ENCODE measurements at regions not wholly inside any gene's neighbourhood (a gene's known extent, or its start where the extent isn't known, plus 50 kb on each side); places are given as distances from the start of the nearest gene placed in this dataset.

DNA sequence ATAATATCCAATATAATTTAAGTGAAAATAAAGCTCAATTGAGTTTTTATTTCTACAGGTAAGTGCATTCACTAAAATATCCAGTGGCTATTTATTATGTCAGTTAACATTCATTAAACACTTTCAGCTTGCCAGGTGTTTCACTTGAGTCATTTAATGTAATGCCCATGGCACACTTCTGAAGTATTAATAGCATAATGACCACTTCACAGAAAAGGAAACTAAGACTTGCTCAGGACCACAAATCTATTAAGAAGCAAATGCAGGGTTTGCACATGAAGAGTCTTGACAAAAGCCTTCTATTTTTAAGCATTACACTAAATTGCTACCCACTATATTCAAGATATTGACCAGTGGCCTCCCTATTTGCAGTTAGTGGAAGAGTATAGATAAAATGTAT lies 612.7 kb downstream of the KCTD8 start:
- ATAC-seq (peak; percentile 65), FAIRE-seq (no peak), DNase-seq (ENCODE audit: low read depth, low spot score) (no peak)
- H3K27ac ChIP-seq (ENCODE audit: control insufficient read depth, insufficient read depth), result no peak overlapping the region
- SMC1A ChIA-PET (ENCODE audit: uncharacterized antibody, unreplicated experiment), result no interaction called here
- in situ Hi-C loops (cut with MboI), result no loop called here
- no peak overlapping the region for H3K4me2 ChIP-seq (ENCODE audit: control insufficient read depth, insufficient read depth)
- POLR2A ChIA-PET, result no interaction called here
- RAD21 ChIA-PET (ENCODE audit: unreplicated experiment), result no interaction called here
- H3K79me2 ChIP-seq (ENCODE audit: control insufficient read depth, insufficient read depth, low read length), result no peaks in the 10 kb centered on the region
- no peak overlapping the region for H3K4me3 ChIP-seq
- no peaks in the 10 kb centered on the region for H4K20me1 ChIP-seq (ENCODE audit: control insufficient read depth, insufficient read depth)
- TF ChIP-seq, protein P1, sequence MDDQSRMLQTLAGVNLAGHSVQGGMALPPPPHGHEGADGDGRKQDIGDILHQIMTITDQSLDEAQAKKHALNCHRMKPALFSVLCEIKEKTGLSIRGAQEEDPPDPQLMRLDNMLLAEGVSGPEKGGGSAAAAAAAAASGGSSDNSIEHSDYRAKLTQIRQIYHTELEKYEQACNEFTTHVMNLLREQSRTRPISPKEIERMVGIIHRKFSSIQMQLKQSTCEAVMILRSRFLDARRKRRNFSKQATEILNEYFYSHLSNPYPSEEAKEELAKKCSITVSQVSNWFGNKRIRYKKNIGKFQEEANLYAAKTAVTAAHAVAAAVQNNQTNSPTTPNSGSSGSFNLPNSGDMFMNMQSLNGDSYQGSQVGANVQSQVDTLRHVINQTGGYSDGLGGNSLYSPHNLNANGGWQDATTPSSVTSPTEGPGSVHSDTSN (IDR thresholded peaks at IDR 0.05; ENCODE audit: insufficient replicate concordance, low read depth, low read length), result no peak
- TF ChIP-seq MEF2B (IDR thresholded peaks at IDR 0.05; ENCODE audit: partially characterized antibody, poor library complexity, severe bottlenecking) (peak; percentile 35), TCF7 (IDR thresholded peaks at IDR 0.05; ENCODE audit: borderline replicate concordance) (0 out of 2 replicates have a peak, but pooled peaks have one; percentile 30), RUNX3 (IDR thresholded peaks at IDR 0.05; ENCODE audit: low read length) (peak; percentile 30; the same call in 1 of the 2 replicates), MYC (IDR thresholded peaks at IDR 0.05; ENCODE audit: insufficient read depth, insufficient read length, insufficient replicate concordance, low read length, severe bottlenecking) (no peak), EZH2 (IDR thresholded peaks at IDR 0.05; ENCODE audit: borderline replicate concordance, control insufficient read depth, low read depth, low read length) (no peak), BHLHE40 (IDR thresholded peaks at IDR 0.05; ENCODE audit: borderline replicate concordance in 1 of 2, low read depth in 2 of 2, low read length in 1 of 2) (peak in 1 of 2 experiments; percentile 29; a peak in 1 of 4 replicates), ZNF384 (IDR thresholded peaks at IDR 0.05; ENCODE audit: borderline replicate concordance, low read depth, low read length) (no peak), NBN (IDR thresholded peaks at IDR 0.05) (no peak), ZBED1 (IDR thresholded peaks at IDR 0.05; ENCODE audit: borderline replicate concordance) (no peak)
- TF ChIP-seq, protein P2, sequence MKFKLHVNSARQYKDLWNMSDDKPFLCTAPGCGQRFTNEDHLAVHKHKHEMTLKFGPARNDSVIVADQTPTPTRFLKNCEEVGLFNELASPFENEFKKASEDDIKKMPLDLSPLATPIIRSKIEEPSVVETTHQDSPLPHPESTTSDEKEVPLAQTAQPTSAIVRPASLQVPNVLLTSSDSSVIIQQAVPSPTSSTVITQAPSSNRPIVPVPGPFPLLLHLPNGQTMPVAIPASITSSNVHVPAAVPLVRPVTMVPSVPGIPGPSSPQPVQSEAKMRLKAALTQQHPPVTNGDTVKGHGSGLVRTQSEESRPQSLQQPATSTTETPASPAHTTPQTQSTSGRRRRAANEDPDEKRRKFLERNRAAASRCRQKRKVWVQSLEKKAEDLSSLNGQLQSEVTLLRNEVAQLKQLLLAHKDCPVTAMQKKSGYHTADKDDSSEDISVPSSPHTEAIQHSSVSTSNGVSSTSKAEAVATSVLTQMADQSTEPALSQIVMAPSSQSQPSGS (IDR thresholded peaks at IDR 0.05; ENCODE audit: low read length), result 0 out of 2 replicates have a peak, but pooled peaks have one; percentile 24
- H2AFZ ChIP-seq (ENCODE audit: control insufficient read depth, low read depth, low read length), result no peak overlapping the region
- CTCF ChIA-PET, result no interaction called here
- H3K4me1 ChIP-seq (ENCODE audit: control insufficient read depth, insufficient read depth, low read length), result no peaks in the 10 kb centered on the region
- H3K27me3 ChIP-seq (replicated peaks in 1 of 2; ENCODE audit: control insufficient read depth in 2 of 2, insufficient read depth in 2 of 2, low read length in 1 of 2), result no peaks in the 10 kb centered on the region
- intact Hi-C loops (cut with micrococcal nuclease; ENCODE audit: unreplicated experiment), result no loop called here
- H3K9ac ChIP-seq (ENCODE audit: control insufficient read depth, insufficient read depth, low read length), result no peak overlapping the region
- no peaks in the 10 kb centered on the region for H3K9me3 ChIP-seq (replicated peaks; ENCODE audit: control insufficient read depth, insufficient read depth, low read length)
- no peaks in the 10 kb centered on the region for H3K36me3 ChIP-seq (ENCODE audit: control insufficient read depth in 2 of 2, insufficient read depth in 2 of 2, low read length in 1 of 2)
- BruUV-seq (replicated peaks), result no TSS peak

Measured in GM12878 (cell line).